ENCODE measurements at regions not wholly inside any gene's neighbourhood (a gene's known extent, or its start where the extent isn't known, plus 50 kb on each side); places are given as distances from the start of the nearest gene placed in this dataset.

DNA sequence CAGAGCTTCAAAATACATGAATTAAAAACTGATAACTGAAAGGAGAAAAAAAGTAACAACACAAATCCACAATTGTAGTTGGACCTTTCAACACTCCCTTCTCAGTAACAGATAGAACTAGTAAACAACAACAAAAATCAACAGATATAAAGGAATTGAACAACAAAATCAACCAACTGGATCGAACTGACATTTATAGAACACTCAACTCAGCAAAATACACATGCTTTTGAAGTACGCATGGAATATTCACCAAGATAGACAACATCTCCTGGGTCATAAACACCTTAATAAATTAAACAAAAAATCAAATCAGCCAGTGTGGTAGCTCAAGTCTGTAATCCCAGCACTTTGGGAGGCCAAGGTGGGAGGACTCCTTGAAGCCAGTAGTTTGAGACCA lies 63.3 kb downstream of the ILRUN start:
- TF ChIP-seq CTCF (IDR thresholded peaks at IDR 0.05; ENCODE audit: extremely low read depth, missing control alignments): no peak
- DNase-seq (ENCODE audit: low spot score): no peak

GRCh38 chr6:34630040-34630439 lies 66.5 kb downstream of the ILRUN start:
- no peak for TF ChIP-seq CTCF (IDR thresholded peaks at IDR 0.05; ENCODE audit: extremely low read depth, missing control alignments)
- DNase-seq (ENCODE audit: low spot score): no peak

DNA sequence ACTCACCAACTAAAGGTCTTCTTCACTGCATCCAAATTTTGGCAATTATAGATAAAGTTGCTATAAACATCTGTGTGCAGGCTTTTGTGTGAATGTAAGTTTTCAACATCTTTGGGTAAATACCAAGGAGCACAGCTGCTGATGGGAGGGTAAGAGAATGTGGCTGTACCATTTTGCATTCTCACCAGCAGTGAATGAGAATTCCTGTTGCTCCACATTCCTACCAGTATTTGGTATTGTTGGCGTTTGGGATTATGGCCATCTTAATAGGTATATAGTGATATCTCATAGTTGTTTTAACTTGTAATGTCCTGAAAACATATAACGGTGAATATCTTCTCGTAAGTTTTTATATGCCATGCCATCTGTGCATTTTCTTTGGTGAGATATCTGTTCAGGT lies 69.3 kb downstream of the ILRUN start:
- TF ChIP-seq CTCF (IDR thresholded peaks at IDR 0.05; ENCODE audit: extremely low read depth, missing control alignments): no peak
- no peak for DNase-seq (ENCODE audit: low spot score)

GRCh38 chr6:34618430-34619182 lies 62.5 kb upstream of the SPDEF start:
- DNase-seq (ENCODE audit: low spot score): no peak
- no peak for TF ChIP-seq CTCF (IDR thresholded peaks at IDR 0.05; ENCODE audit: extremely low read depth, missing control alignments)

DNA sequence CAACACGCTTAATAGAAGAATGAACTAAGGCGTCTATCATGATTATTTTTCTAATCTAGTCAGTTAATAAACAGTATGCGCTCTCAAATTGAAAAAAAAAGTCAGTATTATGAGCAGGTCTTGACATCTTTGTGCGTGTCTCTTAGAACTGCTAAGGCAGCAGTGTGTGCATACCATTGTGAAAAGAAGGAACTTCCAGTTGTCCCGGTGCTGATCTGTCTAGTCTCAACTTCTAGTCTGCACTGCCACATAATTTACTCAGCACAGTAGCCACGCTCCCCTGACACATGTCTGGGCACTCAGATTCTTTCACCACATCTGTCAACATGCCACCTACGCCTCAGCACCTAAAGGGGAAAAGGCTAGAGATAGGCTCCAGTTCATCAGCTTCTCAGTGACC lies 61.1 kb upstream of the SPDEF start:
- no peak for DNase-seq (ENCODE audit: low spot score)
- TF ChIP-seq CTCF (IDR thresholded peaks at IDR 0.05; ENCODE audit: extremely low read depth, missing control alignments): no peak

DNA sequence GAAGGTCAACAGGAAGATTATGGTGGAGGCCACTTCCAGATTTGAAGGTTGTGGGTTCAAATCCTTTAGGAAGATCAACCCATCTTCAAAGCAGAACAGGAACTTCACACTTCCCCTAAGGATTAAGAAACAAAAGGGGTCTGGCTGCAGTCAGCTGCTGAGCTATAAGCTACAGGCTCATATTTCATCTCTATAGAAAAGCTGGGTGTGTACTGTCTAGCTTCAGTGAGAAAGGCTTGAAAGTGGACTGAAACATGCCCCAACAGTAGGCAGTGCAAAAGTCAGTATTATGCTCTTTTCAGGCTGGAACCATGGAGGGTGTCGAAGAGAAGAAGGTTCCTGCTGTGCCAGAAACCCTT lies 60.1 kb upstream of the SPDEF start:
- no peak for DNase-seq (ENCODE audit: low spot score)
- no peak for TF ChIP-seq CTCF (IDR thresholded peaks at IDR 0.05; ENCODE audit: extremely low read depth, missing control alignments)

GRCh38 chr6:34615574-34616226 lies 59.6 kb upstream of the SPDEF start:
- DNase-seq (ENCODE audit: low spot score): no peak
- TF ChIP-seq CTCF (IDR thresholded peaks at IDR 0.05; ENCODE audit: extremely low read depth, missing control alignments): no peak

Measured in GM20000 (cell line).